NT2/D1 (cell line): ENCODE measurements at regions not wholly inside any gene's neighbourhood (a gene's known extent, or its start where the extent isn't known, plus 50 kb on each side); places are given as distances from the start of the nearest gene placed in this dataset.

Experiments
- SUZ12 ChIP-seq: IDR thresholded peaks from 2 replicates; pipeline ENCODE4 v1.6.1; 2011; ENCODE audit not compliant: insufficient read length, insufficient read depth; ENCODE audit errors: extremely low read depth
- YY1 ChIP-seq: IDR thresholded peaks from 2 replicates; pipeline ENCODE4 v1.6.1; 2011; ENCODE audit not compliant: insufficient read length, insufficient read depth
- ZNF274 ChIP-seq: IDR thresholded peaks from 2 replicates; pipeline ENCODE4 v1.6.1; 2011; ENCODE audit warnings: mild to moderate bottlenecking, low read depth, low read length

DNA sequence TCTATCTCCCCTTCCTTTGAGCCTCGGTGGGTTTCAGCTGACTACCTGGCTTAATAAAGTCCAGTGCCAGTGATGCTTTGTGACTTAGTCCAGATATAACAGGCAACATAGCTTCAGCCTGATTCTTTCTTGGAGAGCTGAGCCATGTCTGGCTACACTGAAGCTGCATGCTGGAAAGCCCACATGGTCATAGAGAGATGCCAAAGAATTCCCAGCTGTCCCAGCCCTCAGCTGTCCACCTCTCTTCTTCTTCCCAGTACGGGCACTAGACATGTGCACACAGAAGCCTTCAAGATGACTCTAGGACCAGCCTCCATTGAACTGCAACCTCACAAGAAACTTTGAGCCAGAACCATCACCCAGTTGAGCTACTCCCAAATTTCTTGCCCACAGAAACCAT is 154.1 kb upstream of the MYLIP start:
- no peak for TF ChIP-seq YY1
- no peak for TF ChIP-seq SUZ12
- TF ChIP-seq ZNF274 = no peak
